ENCODE measurements at regions not wholly inside any gene's neighbourhood (a gene's known extent, or its start where the extent isn't known, plus 50 kb on each side); places are given as distances from the start of the nearest gene placed in this dataset.

GRCh38 chr1:96962751-96963211 is 241.2 kb downstream of the PTBP2 start:
- TF ChIP-seq GATA3 (IDR thresholded peaks at IDR 0.05; ENCODE audit: low read depth, low read length) = no peak
- TF ChIP-seq GATA2 (IDR thresholded peaks at IDR 0.05; ENCODE audit: low read depth, low read length) = no peak

All from SH-SY5Y (cell line).